ENCODE measurements at regions not wholly inside any gene's neighbourhood (a gene's known extent, or its start where the extent isn't known, plus 50 kb on each side); places are given as distances from the start of the nearest gene placed in this dataset.

- no peak for DNase-seq
- TF ChIP-seq, protein P1, sequence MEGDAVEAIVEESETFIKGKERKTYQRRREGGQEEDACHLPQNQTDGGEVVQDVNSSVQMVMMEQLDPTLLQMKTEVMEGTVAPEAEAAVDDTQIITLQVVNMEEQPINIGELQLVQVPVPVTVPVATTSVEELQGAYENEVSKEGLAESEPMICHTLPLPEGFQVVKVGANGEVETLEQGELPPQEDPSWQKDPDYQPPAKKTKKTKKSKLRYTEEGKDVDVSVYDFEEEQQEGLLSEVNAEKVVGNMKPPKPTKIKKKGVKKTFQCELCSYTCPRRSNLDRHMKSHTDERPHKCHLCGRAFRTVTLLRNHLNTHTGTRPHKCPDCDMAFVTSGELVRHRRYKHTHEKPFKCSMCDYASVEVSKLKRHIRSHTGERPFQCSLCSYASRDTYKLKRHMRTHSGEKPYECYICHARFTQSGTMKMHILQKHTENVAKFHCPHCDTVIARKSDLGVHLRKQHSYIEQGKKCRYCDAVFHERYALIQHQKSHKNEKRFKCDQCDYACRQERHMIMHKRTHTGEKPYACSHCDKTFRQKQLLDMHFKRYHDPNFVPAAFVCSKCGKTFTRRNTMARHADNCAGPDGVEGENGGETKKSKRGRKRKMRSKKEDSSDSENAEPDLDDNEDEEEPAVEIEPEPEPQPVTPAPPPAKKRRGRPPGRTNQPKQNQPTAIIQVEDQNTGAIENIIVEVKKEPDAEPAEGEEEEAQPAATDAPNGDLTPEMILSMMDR (IDR thresholded peaks at IDR 0.05): no peak
- Histone ChIP-seq H3K27me3 (no peaks in the 10 kb centered on the region), H3K9ac (ENCODE audit: low read depth in 2 of 2, low read length in 2 of 2) (no peak overlapping the region), H3K9me3 (no peaks in the 10 kb centered on the region), H3K36me3 (no peaks in the 10 kb centered on the region), H3K27ac (no peak overlapping the region), H3K4me1 (no peaks in the 10 kb centered on the region), H3K4me3 (no peak overlapping the region)
- intact Hi-C loops (cut with DNase I): no loop called here
Observed at GRCh38 chr12:30824311-30824710, 69.6 kb upstream of the CAPRIN2 start.

GRCh38 chr12:30823764-30824163 is 69.0 kb upstream of the CAPRIN2 start:
- TF ChIP-seq, protein P1 (IDR thresholded peaks at IDR 0.05): no peak
- no peaks in the 10 kb centered on the region for H3K9me3 ChIP-seq
- intact Hi-C loops (cut with DNase I): no loop called here
- H3K27ac ChIP-seq: no peak overlapping the region
- no peaks in the 10 kb centered on the region for H3K36me3 ChIP-seq
- no peaks in the 10 kb centered on the region for H3K4me1 ChIP-seq
- DNase-seq: no peak
- H3K27me3 ChIP-seq: no peaks in the 10 kb centered on the region
- H3K4me3 ChIP-seq: no peak overlapping the region
- H3K9ac ChIP-seq (ENCODE audit: low read depth in 2 of 2, low read length in 2 of 2): peak overlapping the region in 1 of 2 donors; percentile 24

DNA sequence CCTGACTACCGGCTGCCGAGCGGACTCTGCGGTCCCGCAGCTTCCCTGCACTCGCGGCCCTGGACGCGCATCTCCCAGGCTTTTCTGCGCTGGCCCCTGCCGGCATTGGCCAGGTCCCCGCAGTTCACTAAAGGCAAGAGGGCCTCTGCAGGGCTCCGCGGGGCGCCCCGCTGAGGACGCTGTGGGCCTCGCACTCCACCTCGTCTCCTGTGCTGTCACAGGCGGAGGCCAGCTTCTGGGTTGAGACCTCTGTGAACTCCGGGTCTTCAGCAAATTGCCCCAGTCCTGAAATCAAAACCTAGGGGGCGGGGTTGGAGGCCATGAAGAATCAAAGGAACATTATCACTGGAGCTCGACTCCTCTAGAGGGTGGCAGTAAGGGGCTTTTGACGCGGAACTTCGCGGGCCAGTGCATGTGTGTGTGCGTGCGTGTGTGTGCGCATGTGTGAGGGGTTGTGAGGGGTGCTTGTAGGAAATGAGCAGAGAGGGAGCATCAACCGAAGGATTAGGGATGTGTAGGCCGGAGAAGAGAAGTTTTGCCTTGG is 68.5 kb upstream of the CAPRIN2 start:
- Histone ChIP-seq H3K27me3 (no peaks in the 10 kb centered on the region), H3K36me3 (no peaks in the 10 kb centered on the region), H3K9ac (ENCODE audit: low read depth in 2 of 2, low read length in 2 of 2) (peak overlapping the region; percentile 47 to 73), H3K4me1 (no peaks in the 10 kb centered on the region), H3K27ac (no peak overlapping the region), H3K9me3 (no peaks in the 10 kb centered on the region), H3K4me3 (peak overlapping the region; percentile 41)
- intact Hi-C loops (cut with DNase I): no loop called here
- TF ChIP-seq, protein P1 (IDR thresholded peaks at IDR 0.05): no peak
- DNase-seq: peak; percentile 44

GRCh38 chr12:30822385-30823155 is 67.8 kb upstream of the CAPRIN2 start:
- Histone ChIP-seq H3K9ac (ENCODE audit: low read depth in 2 of 2, low read length in 2 of 2) (peak overlapping the region; percentile 47 to 73), H3K4me1 (no peaks in the 10 kb centered on the region), H3K36me3 (no peaks in the 10 kb centered on the region), H3K27me3 (no peaks in the 10 kb centered on the region), H3K27ac (no peak overlapping the region), H3K9me3 (no peaks in the 10 kb centered on the region), H3K4me3 (peak overlapping the region; percentile 41)
- DNase-seq: peak; percentile 66
- TF ChIP-seq, protein P1 (IDR thresholded peaks at IDR 0.05): no peak
- intact Hi-C loops (cut with DNase I): no loop called here

GRCh38 chr12:30820406-30820946 is 65.7 kb upstream of the CAPRIN2 start:
- intact Hi-C loops (cut with DNase I): no loop called here
- TF ChIP-seq, protein P1 (IDR thresholded peaks at IDR 0.05): no peak
- H3K27ac ChIP-seq: no peak overlapping the region
- no peaks in the 10 kb centered on the region for H3K27me3 ChIP-seq
- no peak overlapping the region for H3K9ac ChIP-seq (ENCODE audit: low read depth in 2 of 2, low read length in 2 of 2)
- no peaks in the 10 kb centered on the region for H3K36me3 ChIP-seq
- H3K4me3 ChIP-seq: no peak overlapping the region
- H3K4me1 ChIP-seq: no peaks in the 10 kb centered on the region
- no peaks in the 10 kb centered on the region for H3K9me3 ChIP-seq
- DNase-seq: no peak

All from colonic mucosa (tissue), 4 donors.